SU-DHL-6 (cell line): ENCODE measurements at regions not wholly inside any gene's neighbourhood (a gene's known extent, or its start where the extent isn't known, plus 50 kb on each side); places are given as distances from the start of the nearest gene placed in this dataset.

ENCODE experiments used
- EZH2phosphoT487 ChIP-seq: fragments of 200-600 bp; sonication (generic), shearing (Covaris generic); conservative IDR thresholded peaks from 2 replicates; pipeline ENCODE4 v1.6.1; 2018; ENCODE audit warnings: mild to moderate bottlenecking, antibody characterized with exemption, low read length, moderate library complexity, mixed read lengths
- TF ChIP-seq, protein P1 (sequence below): fragments of 200-600 bp; sonication (generic); IDR thresholded peaks from one replicate; pipeline ENCODE4 v1.5.1; 2017; ENCODE audit warnings: antibody characterized with exemption, mild to moderate bottlenecking, low read length, moderate library complexity; ENCODE audit not compliant: insufficient read depth, poor library complexity, severe bottlenecking

DNA sequence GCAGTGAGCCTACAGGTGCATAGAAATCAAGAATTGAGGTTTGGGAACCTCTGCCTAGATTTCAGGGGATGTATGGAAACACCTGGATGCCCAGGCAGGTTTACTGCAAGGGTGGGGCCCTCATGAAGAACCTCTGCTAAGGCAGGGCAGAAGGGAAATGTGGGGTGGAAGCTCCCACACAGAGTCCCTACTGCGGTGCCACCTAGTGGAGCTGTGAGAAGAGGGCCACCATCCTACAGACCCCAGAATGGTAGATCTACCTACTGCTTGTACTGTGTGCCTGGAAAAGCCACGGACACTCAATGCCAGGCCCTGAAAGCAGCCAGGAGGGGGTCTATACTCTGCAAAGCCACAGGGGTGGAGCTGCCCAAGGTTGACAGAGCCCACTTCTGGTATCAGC lies 533.5 kb downstream of the GPAM start:
- TF ChIP-seq, protein P1, sequence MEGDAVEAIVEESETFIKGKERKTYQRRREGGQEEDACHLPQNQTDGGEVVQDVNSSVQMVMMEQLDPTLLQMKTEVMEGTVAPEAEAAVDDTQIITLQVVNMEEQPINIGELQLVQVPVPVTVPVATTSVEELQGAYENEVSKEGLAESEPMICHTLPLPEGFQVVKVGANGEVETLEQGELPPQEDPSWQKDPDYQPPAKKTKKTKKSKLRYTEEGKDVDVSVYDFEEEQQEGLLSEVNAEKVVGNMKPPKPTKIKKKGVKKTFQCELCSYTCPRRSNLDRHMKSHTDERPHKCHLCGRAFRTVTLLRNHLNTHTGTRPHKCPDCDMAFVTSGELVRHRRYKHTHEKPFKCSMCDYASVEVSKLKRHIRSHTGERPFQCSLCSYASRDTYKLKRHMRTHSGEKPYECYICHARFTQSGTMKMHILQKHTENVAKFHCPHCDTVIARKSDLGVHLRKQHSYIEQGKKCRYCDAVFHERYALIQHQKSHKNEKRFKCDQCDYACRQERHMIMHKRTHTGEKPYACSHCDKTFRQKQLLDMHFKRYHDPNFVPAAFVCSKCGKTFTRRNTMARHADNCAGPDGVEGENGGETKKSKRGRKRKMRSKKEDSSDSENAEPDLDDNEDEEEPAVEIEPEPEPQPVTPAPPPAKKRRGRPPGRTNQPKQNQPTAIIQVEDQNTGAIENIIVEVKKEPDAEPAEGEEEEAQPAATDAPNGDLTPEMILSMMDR = no peak
- no peak for TF ChIP-seq EZH2phosphoT487
